DND-41 (cell line): ENCODE measurements at regions not wholly inside any gene's neighbourhood (a gene's known extent, or its start where the extent isn't known, plus 50 kb on each side); places are given as distances from the start of the nearest gene placed in this dataset.
A peak's percentile ranks its signal among the peaks of the same experiment; 100 is the strongest.

Experiments used
- ATAC-seq: fragments of 200-7000 bp; cut with Tn5 transposase; 3 replicates; pipeline ENCODE4 v1.9.1; 2021; ENCODE audit warnings: low read depth; ENCODE audit not compliant: insufficient read depth
- DNase-seq: peaks from one replicate; pipeline ENCODE4 v3.0.0-alpha.2; 2020
- H2AFZ ChIP-seq: 2 replicates; pipeline ENCODE4 v1.6.0; 2012; ENCODE audit warnings: low read depth, low read length
- H3K27ac ChIP-seq: 2 replicates; pipeline ENCODE4 v1.5.1; 2012; ENCODE audit warnings: low read length, inconsistent platforms
- H3K27me3 ChIP-seq: fragments of 200-600 bp; sonication (generic); 2 replicates; pipeline ENCODE4 v1.6.0; 2012; ENCODE audit warnings: low read length, mild to moderate bottlenecking, inconsistent platforms; ENCODE audit not compliant: insufficient read depth, poor library complexity
- H3K36me3 ChIP-seq: 2 replicates; pipeline ENCODE4 v1.5.1; 2012; ENCODE audit warnings: low read length, inconsistent platforms; ENCODE audit not compliant: insufficient read depth
- H3K4me1 ChIP-seq: 2 replicates; pipeline ENCODE4 v1.5.1; 2012; ENCODE audit warnings: mild to moderate bottlenecking, low read length; ENCODE audit not compliant: insufficient read depth
- H3K4me2 ChIP-seq: 2 replicates; pipeline ENCODE4 v1.6.0; 2012; ENCODE audit warnings: mild to moderate bottlenecking, moderate library complexity, low read length, inconsistent platforms; ENCODE audit not compliant: insufficient read depth
- H3K4me3 ChIP-seq, 2 experiments: fragments of 200-600 bp in 1 of 2; shearing (Covaris generic) in 1 of 2; 2 replicates each; pipeline ENCODE4 v1.5.1; 2012 to 2016; ENCODE audit warnings: inconsistent platforms in 2 of 2, low read length in 2 of 2, mild to moderate bottlenecking in 2 of 2, low read depth in 1 of 2, moderate library complexity in 1 of 2
- H3K79me2 ChIP-seq: 2 replicates; pipeline ENCODE4 v1.6.0; 2012; ENCODE audit warnings: low read length, inconsistent platforms; ENCODE audit not compliant: insufficient read depth
- H3K9ac ChIP-seq: 2 replicates; pipeline ENCODE4 v1.6.0; 2012; ENCODE audit warnings: low read depth, mild to moderate bottlenecking, inconsistent platforms, low read length, moderate library complexity
- H3K9me3 ChIP-seq: 2 replicates; pipeline ENCODE4 v1.5.1; 2012; ENCODE audit warnings: low read length, moderate library complexity, mild to moderate bottlenecking, inconsistent platforms; ENCODE audit not compliant: insufficient read depth, severe bottlenecking
- H4K20me1 ChIP-seq: 2 replicates; pipeline ENCODE4 v1.6.0; 2012; ENCODE audit warnings: low read length; ENCODE audit not compliant: insufficient read depth
- CTCF ChIP-seq: IDR thresholded peaks from 2 replicates; pipeline ENCODE4 v1.5.1; 2012; ENCODE audit warnings: borderline replicate concordance, low read length, moderate library complexity, mild to moderate bottlenecking; ENCODE audit not compliant: poor library complexity, severe bottlenecking; ENCODE audit errors: extremely low read depth
- EZH2 ChIP-seq: IDR thresholded peaks from 3 replicates; pipeline ENCODE4 v1.6.1; 2012; ENCODE audit warnings: borderline replicate concordance, low read depth, mild to moderate bottlenecking, moderate library complexity, low read length, inconsistent platforms; ENCODE audit not compliant: severe bottlenecking

GRCh38 chr14:22465201-22465840 lies 123.7 kb downstream of the DAD1 start:
- no peak overlapping the region for H2AFZ ChIP-seq
- peaks cover 18% of the 10 kb centered on the region for H3K79me2 ChIP-seq
- H3K27me3 ChIP-seq, result no peaks in the 10 kb centered on the region
- H3K27ac ChIP-seq, result peak overlapping the region; percentile 60
- H3K9me3 ChIP-seq, result no peaks in the 10 kb centered on the region
- no peak overlapping the region for H3K4me2 ChIP-seq
- DNase-seq, result no peak
- H3K9ac ChIP-seq, result 0 out of 2 replicates have a peak overlapping the region, but pooled peaks have one; percentile 9
- no peak for ATAC-seq
- H4K20me1 ChIP-seq, result no peaks in the 10 kb centered on the region
- peaks cover 98% of the 10 kb centered on the region for H3K4me1 ChIP-seq
- TF ChIP-seq EZH2 (no peak), CTCF (no peak)
- H3K36me3 ChIP-seq, result peaks cover 48% of the 10 kb centered on the region
- no peak overlapping the region for H3K4me3 ChIP-seq

DNA sequence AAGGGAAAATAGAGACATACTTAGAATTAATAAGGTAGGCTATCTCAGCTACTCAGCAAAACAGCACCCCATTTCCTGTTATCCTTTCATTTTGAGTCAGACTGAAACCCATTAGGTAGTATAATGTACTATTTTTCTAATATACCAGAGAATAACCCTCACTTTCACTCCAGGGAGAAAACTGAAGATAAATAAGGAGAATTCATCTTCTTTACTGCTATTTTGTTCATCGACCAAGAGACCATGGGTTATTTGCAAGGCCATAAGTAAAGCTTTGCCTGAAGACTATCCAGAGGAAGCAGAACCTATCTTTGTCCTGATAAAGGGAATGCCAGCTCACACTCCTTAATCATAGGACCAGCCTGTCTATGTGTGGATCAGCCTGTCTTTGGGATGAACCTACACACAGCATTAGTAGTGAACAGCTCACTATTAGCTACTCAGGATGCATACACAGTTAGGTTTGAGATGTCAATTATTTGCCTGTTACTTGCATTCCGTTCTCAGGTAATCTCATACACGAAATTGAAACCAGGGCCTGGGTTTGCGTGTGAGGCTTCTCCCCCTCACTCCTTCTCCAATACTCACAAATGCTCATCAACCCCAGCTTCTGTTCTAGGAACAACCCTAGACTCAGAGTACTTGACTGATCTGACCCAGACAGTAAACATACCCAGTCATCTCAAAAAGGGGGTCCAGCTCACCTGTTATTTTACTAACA lies 124.4 kb downstream of the DAD1 start:
- ATAC-seq (no peak), DNase-seq (no peak)
- no peak overlapping the region for H3K4me2 ChIP-seq
- H3K36me3 ChIP-seq, result peaks cover 48% of the 10 kb centered on the region
- no peaks in the 10 kb centered on the region for H3K27me3 ChIP-seq
- H3K4me3 ChIP-seq, result no peak overlapping the region
- peaks cover 98% of the 10 kb centered on the region for H3K4me1 ChIP-seq
- no peaks in the 10 kb centered on the region for H4K20me1 ChIP-seq
- H3K79me2 ChIP-seq, result peaks cover 18% of the 10 kb centered on the region
- H3K27ac ChIP-seq, result peak overlapping the region; percentile 60
- H3K9ac ChIP-seq, result no peak overlapping the region
- H3K9me3 ChIP-seq, result no peaks in the 10 kb centered on the region
- H2AFZ ChIP-seq, result no peak overlapping the region
- TF ChIP-seq CTCF (no peak), EZH2 (no peak)

DNA sequence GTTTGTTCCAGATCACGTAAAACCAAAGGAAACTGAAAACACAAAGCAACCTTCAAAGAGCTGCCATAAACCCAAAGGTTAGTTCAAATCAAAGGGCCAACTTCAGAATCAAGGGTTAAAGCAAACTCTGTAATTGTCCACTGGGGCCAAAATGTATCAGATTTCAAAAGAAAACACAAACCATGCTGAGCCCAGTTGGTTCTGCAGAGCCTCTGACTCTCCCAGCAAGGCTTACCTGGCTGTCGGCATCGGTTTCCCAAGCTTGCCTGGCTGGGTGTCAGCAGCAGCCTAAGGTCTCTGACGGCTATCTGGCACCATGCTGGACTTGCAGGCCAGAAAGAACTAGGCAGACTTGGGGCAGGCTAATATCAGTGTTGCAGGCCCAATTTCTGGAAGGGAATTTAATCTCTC lies 125.3 kb downstream of the DAD1 start:
- ATAC-seq (no peak), DNase-seq (no peak)
- H3K27me3 ChIP-seq, result no peaks in the 10 kb centered on the region
- peak overlapping the region; percentile 60 for H3K27ac ChIP-seq
- H3K9me3 ChIP-seq, result no peaks in the 10 kb centered on the region
- H2AFZ ChIP-seq, result no peak overlapping the region
- peaks cover 48% of the 10 kb centered on the region for H3K36me3 ChIP-seq
- TF ChIP-seq CTCF (no peak), EZH2 (no peak)
- H4K20me1 ChIP-seq, result no peaks in the 10 kb centered on the region
- H3K79me2 ChIP-seq, result peaks cover 20% of the 10 kb centered on the region
- H3K4me2 ChIP-seq, result no peak overlapping the region
- no peak overlapping the region for H3K9ac ChIP-seq
- peaks cover 98% of the 10 kb centered on the region for H3K4me1 ChIP-seq
- H3K4me3 ChIP-seq, result no peak overlapping the region
